Activated T-helper 1 cell treated with Interleukin-2 at 50 U/mL for 16 hours (primary cell): ENCODE measurements at regions not wholly inside any gene's neighbourhood (a gene's known extent, or its start where the extent isn't known, plus 50 kb on each side); places are given as distances from the start of the nearest gene placed in this dataset.
"Not testable (repeated sequence)": the region's sequence is repeated elsewhere in the genome, so short reads cannot be mapped to it uniquely, and the experiment has no call there.

ENCODE experiments used
- DNase-seq: peaks from one replicate; pipeline ENCODE4 v3.0.0-alpha.2; 2020; ENCODE audit warnings: low read depth

- DNase-seq = no peak
These were observed 467.0 kb upstream of the DIPK2B start for GRCh38 chrX:45667666-45668065.

GRCh38 chrX:45664727-45665290, 464.1 kb upstream of the DIPK2B start:
- DNase-seq = no peak

GRCh38 chrX:45660477-45660876, 459.8 kb upstream of the DIPK2B start:
- no peak for DNase-seq

GRCh38 chrX:45633419-45633818, 432.7 kb upstream of the DIPK2B start:
- DNase-seq = no peak

GRCh38 chrX:45632506-45632905, 431.8 kb upstream of the DIPK2B start:
- no peak for DNase-seq

GRCh38 chrX:45630078-45630477, 429.4 kb upstream of the DIPK2B start:
- DNase-seq = no peak

GRCh38 chrX:45628041-45628440, 427.4 kb upstream of the DIPK2B start:
- DNase-seq = no peak

- DNase-seq = no peak
These were observed 422.6 kb upstream of the DIPK2B start for GRCh38 chrX:45623266-45623665.

- no peak for DNase-seq
These were observed 421.9 kb upstream of the DIPK2B start for GRCh38 chrX:45622538-45622937.

- DNase-seq = no peak
These were observed 421.4 kb upstream of the DIPK2B start for GRCh38 chrX:45622042-45622423.

GRCh38 chrX:45621376-45622041, 420.8 kb upstream of the DIPK2B start:
- DNase-seq = no peak

- no peak for DNase-seq
These were observed 418.6 kb upstream of the DIPK2B start for GRCh38 chrX:45619290-45619689.

- not testable (repeated sequence) for DNase-seq
These were observed 414.9 kb upstream of the DIPK2B start for GRCh38 chrX:45615591-45615990.

- no peak for DNase-seq
These were observed 414.2 kb upstream of the DIPK2B start for GRCh38 chrX:45614853-45615252.

- DNase-seq = no peak
These were observed 401.5 kb upstream of the DIPK2B start for GRCh38 chrX:45602151-45602550.

GRCh38 chrX:45601052-45601451, 400.4 kb upstream of the DIPK2B start:
- DNase-seq = no peak

- no peak for DNase-seq
These were observed 398.2 kb upstream of the DIPK2B start for GRCh38 chrX:45598861-45599260.

GRCh38 chrX:45596188-45596808, 395.6 kb upstream of the DIPK2B start:
- DNase-seq = no peak

GRCh38 chrX:45592101-45592500, 391.4 kb upstream of the DIPK2B start:
- no peak for DNase-seq

- DNase-seq = no peak
These were observed 391.0 kb upstream of the DIPK2B start for GRCh38 chrX:45591650-45592049.

GRCh38 chrX:45584717-45585116, 384.0 kb upstream of the DIPK2B start:
- DNase-seq = no peak

GRCh38 chrX:45577361-45577760, 376.7 kb upstream of the DIPK2B start:
- no peak for DNase-seq

- no peak for DNase-seq
These were observed 370.8 kb upstream of the DIPK2B start for GRCh38 chrX:45571453-45571852.

- DNase-seq = no peak
These were observed 365.8 kb upstream of the DIPK2B start for GRCh38 chrX:45566456-45566855.
